Pulmonary artery endothelial cell (primary cell): ENCODE measurements at regions not wholly inside any gene's neighbourhood (a gene's known extent, or its start where the extent isn't known, plus 50 kb on each side); places are given as distances from the start of the nearest gene placed in this dataset.
"Not testable (repeated sequence)": the region's sequence is repeated elsewhere in the genome, so short reads cannot be mapped to it uniquely, and the experiment has no call there.

ENCODE experiments used
- DNase-seq: peaks from one replicate; pipeline ENCODE4 v3.0.0-alpha.2; 2011; ENCODE audit warnings: low read depth, low spot score

- not testable (repeated sequence) for DNase-seq
These were observed 125.3 kb downstream of the GOLGA6L4 start for GRCh38 chr15:84360902-84361301.

GRCh38 chr15:84384421-84384820 lies 148.8 kb downstream of the GOLGA6L4 start:
- DNase-seq, result not testable (repeated sequence)

- no peak for DNase-seq
These were observed 151.5 kb downstream of the GOLGA6L4 start for GRCh38 chr15:84387086-84387485.

GRCh38 chr15:84388201-84388600 lies 152.6 kb downstream of the GOLGA6L4 start:
- not testable (repeated sequence) for DNase-seq

GRCh38 chr15:84388638-84389037 lies 153.1 kb downstream of the GOLGA6L4 start:
- not testable (repeated sequence) for DNase-seq

GRCh38 chr15:84390324-84390723 lies 154.8 kb downstream of the GOLGA6L4 start:
- DNase-seq, result not testable (repeated sequence)

- no peak for DNase-seq
These were observed 155.6 kb downstream of the GOLGA6L4 start for GRCh38 chr15:84391191-84391590.

- DNase-seq, result not testable (repeated sequence)
These were observed 156.4 kb downstream of the GOLGA6L4 start for GRCh38 chr15:84392020-84392419.

- DNase-seq, result not testable (repeated sequence)
These were observed 157.9 kb downstream of the GOLGA6L4 start for GRCh38 chr15:84393386-84393936.

- not testable (repeated sequence) for DNase-seq
These were observed 158.4 kb downstream of the GOLGA6L4 start for GRCh38 chr15:84393966-84394365.

- DNase-seq, result not testable (repeated sequence)
These were observed 159.8 kb downstream of the GOLGA6L4 start for GRCh38 chr15:84395384-84395783.

- not testable (repeated sequence) for DNase-seq
These were observed 160.3 kb downstream of the GOLGA6L4 start for GRCh38 chr15:84395881-84396280.

- not testable (repeated sequence) for DNase-seq
These were observed 161.5 kb downstream of the GOLGA6L4 start for GRCh38 chr15:84397066-84397465.

GRCh38 chr15:84398087-84398486 lies 162.5 kb downstream of the GOLGA6L4 start:
- DNase-seq, result not testable (repeated sequence)

GRCh38 chr15:84398763-84399701 lies 163.5 kb downstream of the GOLGA6L4 start:
- no peak for DNase-seq

GRCh38 chr15:84400017-84400740 lies 164.6 kb downstream of the GOLGA6L4 start:
- no peak for DNase-seq

- DNase-seq, result no peak
These were observed 165.2 kb downstream of the GOLGA6L4 start for GRCh38 chr15:84400820-84401219.

- not testable (repeated sequence) for DNase-seq
These were observed 165.9 kb downstream of the GOLGA6L4 start for GRCh38 chr15:84401461-84401860.

- DNase-seq, result not testable (repeated sequence)
These were observed 166.6 kb downstream of the GOLGA6L4 start for GRCh38 chr15:84401891-84402840.

- DNase-seq, result no peak
These were observed 167.5 kb downstream of the GOLGA6L4 start for GRCh38 chr15:84402856-84403608.
